Iris pigment epithelial cell (primary cell): ENCODE measurements at regions not wholly inside any gene's neighbourhood (a gene's known extent, or its start where the extent isn't known, plus 50 kb on each side); places are given as distances from the start of the nearest gene placed in this dataset.
"Not testable (repeated sequence)": the region's sequence is repeated elsewhere in the genome, so short reads cannot be mapped to it uniquely, and the experiment has no call there.

Experiments
- DNase-seq: peaks from one replicate; pipeline ENCODE4 v3.0.0-alpha.2; 2011; ENCODE audit warnings: low read depth

DNA sequence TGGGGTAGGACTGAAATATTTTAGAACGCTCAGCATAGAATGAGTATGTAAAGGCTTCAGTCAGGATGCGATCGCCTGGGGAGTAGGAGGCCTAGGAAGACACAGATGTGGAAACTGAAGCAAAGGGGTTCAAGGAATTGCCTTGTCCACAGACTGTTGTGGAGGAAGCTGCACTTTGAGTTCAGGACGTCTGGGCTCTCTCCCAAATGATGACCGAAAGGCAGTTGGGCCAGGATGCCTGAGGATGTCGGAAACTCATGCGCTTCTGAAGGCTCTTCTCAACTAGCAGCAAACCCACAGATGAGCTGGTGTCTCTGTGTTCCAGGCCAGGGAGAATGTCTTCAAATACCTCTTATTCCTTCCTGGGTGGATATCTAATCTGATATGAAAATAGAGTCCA is 146.2 kb upstream of the SULF2 start:
- DNase-seq = no peak

DNA sequence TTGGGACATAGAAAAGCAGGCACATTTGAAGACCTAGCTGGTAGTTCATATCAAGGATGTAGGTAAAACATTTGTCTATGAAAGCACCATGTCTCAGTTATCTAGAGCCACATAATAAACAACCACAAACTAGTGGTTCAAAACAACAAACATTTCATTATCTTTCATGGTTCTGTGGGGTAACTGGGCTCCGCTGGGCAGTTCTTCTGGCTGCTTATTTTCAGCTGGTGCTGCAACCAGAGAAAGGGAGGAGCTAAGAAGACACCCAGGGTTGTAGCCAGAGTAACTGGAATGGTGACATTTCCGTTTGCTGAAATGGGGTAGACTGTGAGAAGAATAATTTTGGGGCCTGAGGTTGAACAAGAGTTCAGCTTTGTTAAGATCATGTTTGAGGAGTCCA is 145.7 kb upstream of the SULF2 start:
- no peak for DNase-seq

DNA sequence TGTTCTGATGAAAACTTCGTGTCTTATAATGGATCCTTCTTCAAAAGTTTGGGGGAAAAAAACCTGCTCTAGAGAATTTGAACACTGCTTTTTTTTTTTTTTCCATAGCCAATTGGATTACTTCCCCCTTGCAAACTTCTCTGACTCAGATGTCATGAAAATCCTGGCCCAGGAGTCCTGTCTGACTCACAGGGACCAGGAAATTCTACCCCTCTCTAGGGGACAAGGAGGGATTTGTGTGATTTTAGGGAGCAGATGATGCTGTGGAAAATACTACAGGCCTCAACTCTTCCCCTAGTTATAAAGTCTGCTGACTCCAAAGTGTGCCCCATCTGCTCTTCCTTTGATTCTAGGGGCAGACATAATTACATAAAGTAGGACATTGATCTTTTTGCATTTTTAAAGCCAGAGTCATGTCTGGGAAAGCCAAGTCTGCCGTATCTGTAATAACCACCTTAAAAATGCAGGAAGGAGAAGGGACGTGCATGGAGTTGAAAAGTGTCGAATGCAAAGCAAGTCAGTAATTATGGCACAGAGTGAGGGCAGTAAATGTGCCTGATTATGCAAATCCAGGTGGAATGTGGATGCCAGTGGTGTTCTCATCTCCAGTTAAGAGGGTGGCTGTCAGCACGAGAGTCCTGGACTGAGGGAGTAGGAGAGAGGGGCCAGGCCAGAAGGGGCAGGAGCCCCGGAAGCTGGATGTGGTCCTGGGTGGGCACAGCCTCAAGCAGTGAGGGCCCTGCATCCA is 144.3 kb upstream of the SULF2 start:
- DNase-seq = peak; percentile 64

DNA sequence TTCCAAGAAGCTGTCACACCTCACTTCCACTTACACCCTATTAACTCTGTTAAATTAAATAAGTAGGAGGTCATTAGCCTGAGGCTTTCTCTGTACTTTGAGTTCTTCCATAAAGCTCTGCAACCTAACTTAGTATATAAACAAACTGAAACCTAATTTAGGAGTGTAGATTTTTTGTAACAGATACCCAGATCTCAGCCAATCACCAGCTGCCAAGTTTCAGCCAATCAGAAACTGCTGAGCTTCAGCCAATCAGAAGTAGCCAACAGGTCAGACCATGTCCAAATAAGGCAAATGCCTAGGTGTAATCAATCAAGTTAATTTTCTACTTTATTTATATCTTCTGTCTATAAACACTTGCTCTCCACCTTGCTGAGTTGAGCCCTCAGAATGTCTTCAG is 142.7 kb upstream of the SULF2 start:
- no peak for DNase-seq

DNA sequence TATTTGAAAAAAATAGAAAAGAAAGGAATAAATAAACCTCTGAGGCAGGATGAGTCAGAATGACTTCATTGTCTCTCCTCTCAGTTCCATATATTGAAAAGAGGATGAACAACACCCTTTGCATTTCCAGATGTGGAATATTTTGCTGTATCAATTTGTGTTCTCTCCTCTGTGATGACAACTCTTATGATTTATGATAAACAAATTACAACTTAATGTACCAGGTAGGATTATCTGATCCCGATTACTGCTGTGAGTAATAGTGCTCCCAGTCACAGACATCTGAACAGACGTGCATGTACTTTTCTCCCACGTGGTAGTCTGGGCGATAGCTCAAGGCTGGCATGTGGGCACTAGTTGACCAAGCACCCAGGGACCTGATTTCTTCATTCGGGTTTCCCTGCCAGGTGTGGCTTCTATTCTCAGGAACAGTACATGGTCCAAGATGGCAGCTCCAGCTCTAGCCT is 142.1 kb upstream of the SULF2 start:
- DNase-seq = peak; percentile 61

DNA sequence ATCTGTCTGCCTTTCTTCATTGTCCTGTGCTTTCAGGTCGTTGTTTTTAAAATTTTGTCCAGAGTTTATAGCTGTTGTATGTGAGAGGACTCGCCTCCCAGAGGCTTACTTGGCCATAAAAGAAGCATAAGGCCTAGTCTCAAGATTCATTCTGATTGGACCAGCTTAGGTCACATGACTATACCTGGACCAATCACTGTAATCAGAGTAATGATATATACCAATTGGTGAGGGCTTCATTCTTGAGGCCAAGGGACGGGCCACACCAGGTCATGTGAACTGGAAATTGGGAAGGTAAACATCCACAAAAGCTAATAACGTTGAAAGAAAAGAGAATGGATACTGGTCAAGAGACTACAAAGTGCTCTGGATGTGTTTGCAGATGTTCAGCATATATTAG is 141.4 kb upstream of the SULF2 start:
- no peak for DNase-seq

DNA sequence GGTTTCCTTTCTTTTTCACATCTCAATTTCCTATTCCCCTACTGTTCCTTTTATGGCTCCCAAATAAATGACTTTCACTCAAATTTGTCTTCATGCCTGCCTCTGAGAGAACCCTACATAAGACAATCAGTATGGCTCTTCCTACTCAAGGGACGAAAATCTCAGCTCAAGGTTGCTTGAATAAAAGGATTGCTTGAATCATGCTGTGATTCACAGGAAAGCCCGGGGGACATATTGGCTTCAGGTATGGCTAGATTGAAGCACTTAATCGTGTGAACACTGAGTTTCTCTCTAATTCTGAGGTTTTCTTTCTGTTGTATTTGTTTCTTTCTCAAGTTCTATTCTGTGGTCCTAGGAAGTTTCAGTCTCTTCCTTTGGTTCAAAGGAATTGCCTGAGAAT is 140.3 kb upstream of the SULF2 start:
- no peak for DNase-seq

DNA sequence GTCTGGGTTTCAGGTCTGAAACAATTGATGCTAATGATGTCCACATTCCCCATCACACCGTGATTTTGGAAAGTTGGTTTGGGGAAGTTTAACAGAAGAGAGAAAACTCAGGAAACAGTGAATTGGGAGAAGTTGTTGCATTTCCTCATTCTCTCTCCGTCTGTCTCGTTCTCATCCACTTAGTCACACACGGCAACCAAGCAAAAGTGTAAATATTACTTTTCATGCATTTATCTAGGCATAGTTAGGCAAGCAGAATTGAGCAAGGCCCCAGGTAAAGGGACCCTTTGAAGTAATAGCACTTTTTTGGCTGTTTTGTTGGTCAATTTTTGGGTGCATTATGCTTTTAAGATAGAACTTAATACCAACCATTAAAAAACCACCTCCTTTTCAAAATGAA is 137.0 kb upstream of the SULF2 start:
- peak; percentile 54 for DNase-seq

DNA sequence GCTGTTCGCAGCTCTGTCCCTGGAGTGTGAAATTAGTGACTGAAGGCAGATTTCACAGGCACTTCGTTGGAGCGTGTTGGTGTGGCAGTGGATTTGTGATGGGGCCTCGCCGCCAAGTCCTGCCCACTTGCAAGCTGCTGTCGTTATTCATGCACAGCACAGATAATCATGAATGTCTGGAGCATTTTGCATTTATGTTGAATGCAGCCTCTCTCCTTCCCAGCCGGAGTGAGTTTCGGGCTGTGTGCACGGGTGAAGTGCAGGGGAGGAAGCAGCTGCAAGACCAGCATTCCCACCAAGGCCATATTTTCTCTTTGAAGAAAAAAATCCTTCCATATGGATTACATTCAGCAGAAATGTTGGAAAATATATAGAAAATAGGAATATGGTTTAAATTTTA is 136.5 kb upstream of the SULF2 start:
- not testable (repeated sequence) for DNase-seq

DNA sequence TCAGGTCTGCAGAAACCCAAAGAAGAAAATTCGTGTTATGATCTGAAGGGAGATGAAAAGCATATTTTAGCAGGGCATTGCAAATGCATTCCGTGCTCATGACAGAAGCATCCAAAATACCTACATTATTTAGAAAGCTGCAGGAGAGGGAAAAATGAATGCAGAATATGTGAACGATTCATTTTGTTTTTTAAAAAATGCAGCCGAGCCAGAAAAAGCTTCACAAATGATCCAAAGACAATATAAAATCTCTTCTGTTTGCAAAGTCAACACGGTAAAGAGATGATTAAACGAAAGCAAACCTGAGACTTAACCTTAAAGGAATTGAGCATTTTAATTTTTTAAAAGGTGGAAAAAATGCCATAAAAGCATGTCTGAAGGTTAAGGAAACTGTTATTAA is 136.1 kb upstream of the SULF2 start:
- no peak for DNase-seq

DNA sequence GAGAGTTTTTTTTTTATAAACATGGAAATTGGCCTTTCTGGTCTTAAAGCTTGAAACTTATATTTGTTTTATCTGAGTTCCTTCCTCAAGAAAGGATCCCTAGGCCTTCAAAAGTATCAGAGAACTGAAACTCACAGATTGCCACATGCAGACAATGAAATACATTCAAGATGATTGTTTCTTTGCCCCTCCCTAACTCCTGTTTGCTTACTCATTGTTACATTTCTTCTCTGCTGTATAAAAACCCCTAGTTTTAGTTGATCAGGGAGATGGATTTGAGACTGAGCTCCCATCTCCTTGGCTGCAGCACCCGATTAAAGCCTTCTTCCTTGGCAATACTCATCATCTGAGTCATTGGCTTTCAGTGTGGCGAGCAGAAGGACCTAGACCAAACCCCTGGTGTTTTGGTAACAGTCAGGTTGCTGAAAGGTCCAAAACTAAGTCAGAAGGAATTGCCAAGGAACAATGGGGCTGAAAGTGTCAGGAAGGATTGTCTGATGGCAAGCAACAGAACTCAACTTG is 132.3 kb upstream of the SULF2 start:
- no peak for DNase-seq

DNA sequence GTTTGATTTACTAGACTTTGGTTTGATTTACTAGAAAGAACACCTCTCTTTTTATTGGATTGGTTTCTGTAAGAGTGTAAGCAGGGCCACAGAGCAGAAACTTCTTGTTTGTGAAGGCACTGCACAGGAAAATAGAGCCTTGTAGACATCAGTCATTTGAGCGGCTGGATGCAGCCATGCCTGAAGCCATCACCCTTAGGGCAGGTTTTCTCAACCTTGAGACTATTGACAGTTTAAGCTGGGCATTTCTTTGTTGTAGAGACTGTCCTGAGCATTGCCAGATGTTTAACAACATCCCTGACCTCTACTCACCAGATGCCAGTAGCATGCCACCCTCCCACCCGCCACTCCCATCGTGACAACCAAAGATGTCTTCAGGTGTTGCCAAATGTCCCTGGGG is 130.2 kb upstream of the SULF2 start:
- no peak for DNase-seq

DNA sequence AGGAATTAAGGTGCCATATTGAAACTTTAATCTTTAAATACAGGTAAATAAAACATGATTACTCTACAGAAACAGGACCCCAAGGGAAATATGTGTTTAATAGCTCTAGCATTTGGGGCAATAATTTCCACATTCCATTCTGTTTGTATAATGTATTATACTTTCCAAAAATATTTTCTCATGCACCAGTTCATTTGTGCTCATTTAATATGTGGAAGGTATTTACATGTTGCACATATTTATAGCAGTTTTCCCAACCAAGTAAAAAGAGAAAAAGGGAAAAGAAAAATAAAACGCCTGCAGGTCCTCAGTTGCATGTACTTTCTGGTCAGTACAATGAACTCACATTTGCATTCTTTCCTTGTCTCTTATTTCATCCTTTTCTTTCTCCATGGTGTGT is 129.5 kb upstream of the SULF2 start:
- no peak for DNase-seq

DNA sequence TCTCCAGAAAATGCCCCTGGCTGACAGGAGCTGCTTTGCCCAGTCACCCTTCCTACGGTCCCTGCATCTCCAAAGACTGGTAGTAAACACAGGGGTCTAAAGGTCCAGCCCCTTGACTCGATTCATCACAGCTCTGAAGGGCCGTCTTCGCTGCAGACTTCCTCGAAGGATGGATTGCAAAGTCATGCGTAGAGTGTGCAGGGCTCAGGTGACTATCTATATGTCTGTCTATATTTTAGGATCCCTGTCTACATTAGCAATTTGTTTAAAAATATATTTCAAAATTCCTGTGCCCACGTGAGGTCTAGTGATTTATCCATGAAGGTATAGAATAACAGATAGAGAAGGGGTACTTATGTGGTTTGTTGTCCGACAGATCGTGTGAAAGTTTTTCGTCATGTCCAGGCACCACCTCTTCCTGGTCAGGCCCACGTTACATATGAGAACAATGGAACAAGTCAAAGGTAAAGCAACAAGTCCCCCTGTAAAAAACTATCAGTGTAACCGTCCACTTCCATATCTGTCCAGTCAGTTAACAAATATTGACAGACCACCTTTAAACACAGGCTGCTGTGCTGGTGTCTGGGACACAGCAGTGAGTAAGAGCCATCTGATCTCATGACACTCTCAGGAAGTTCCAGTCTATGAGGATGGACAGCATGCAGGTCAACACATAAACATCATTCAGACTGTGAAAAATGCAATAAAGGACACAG is 127.7 kb upstream of the SULF2 start:
- DNase-seq = not testable (repeated sequence)

DNA sequence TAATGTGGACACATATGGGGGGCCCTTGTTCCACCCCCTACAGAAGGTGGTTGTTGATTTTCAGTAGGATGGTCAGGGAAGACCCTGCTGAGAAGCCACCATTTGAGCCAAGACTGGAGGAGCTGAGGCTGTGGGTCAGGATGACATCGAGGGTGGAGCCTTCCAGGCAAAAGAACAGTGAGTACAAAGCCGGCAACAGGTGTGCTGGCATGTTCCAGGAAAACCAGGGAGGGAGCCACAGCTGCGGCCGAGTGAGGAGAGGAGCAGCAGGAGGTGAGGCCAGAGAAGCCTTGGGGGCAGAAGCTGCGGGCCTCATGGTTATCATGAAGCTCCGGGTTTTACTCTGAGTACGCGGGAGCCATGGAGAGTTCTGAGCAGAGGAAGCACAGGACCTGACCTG is 126.9 kb upstream of the SULF2 start:
- DNase-seq = not testable (repeated sequence)

DNA sequence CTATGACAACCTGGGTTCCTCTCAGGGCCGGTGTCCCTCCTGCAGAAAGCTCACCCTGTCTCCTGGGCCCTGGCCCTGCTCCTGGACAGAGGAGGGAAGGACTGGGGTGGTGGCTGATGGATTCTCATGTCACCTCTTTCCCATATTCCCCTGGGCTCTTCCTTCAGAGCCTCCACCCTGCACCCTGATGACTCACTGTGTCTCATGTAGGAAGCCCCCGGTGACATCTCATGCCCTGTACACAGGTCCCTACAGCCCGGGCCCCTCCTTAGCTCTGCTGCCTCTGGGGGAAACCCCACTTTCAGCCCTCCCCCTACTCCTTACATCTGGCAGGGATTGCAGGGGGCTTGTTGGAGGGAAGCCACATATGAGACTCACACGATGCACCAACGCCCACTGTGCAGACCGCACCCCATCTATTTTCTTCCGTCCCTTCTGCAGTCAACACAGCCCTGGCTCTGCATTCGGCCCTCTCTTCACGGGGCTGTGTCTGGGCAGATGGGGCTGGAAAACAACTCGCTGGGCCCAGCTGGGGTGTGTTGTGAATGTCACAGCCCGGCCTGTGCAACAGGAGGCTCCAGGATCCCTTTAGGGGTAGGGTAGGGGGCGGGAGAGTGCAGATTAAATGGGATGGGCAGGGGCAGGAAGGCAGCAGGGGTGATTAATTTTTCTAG is 124.6 kb upstream of the SULF2 start:
- not testable (repeated sequence) for DNase-seq

DNA sequence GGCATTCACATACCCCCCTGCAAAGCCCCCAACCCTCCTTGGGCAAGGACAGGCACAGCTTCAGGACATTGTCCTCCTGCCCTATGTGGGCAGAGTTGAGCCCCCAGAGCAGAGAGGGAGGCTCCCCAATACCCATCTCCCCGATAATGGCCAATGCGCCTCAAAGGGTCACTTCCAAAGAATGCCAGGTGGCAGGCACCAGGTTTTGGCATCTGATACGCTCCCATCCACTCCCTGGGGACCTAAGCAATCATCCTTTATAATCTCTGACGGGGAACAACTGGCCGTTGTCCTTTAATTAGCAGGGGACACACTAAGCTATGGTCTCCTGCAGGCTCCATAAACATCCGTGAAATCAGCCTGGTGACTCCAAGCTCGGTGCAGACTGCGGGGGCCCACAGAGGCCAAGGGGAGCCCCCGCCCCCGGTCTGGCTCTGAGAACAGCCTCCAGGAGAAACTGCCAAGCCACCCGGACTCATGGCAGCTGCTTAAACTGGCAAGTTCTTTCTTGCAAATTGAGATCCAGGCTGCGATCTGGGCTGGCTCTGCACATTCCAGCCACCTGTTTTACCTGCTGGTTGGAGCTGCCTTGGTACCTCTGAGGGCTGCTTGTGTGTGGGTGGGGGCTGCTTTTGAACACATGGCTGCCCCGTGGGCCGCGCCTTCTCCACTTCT is 123.2 kb upstream of the SULF2 start:
- not testable (repeated sequence) for DNase-seq

DNA sequence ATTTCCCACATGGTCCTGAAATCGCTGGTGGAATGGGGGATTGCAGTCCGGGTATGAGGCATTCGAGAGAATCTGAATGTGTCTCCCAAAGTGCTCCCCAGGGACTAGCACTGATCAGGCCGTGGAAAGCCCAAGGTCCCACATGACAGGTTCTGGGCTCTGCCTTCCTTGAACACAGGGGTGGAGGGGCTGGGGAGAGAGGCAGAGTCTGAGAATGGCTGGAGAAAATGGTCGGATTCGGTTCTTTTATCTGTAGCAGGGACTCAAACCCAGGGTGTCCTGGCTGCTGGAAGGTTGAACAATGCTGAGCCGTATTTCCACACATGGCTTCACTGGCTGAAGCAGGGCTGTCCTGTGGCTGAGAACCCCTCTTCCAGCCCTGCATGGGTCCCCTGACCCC is 122.7 kb upstream of the SULF2 start:
- DNase-seq = not testable (repeated sequence)

DNA sequence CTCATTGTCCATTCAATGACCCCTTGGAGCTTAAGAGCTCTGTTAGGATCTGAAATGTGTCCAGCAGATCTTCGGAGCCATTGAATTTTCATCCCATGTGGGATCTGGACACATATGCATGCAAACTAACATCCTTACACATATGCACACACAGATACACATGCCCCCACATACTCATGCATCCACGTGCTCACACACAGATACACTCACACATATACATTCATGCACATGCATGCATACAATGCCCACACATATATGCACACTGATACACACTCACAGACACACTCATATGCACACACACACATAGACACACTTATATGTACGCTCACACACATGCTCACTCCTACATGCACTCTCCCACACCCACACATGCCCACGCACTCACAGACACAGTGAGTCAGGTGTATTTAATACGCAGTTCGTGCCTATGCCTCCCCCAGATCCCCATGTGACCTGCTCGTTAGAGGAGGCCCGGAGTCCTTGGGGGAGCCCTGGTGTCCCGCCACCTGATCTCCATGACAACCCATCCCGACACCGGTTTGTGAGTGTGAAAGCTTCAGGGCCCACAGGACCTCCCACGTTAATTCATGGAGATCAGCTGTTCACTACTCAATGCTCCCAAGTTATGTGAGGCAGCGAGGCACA is 121.9 kb upstream of the SULF2 start:
- no peak for DNase-seq

DNA sequence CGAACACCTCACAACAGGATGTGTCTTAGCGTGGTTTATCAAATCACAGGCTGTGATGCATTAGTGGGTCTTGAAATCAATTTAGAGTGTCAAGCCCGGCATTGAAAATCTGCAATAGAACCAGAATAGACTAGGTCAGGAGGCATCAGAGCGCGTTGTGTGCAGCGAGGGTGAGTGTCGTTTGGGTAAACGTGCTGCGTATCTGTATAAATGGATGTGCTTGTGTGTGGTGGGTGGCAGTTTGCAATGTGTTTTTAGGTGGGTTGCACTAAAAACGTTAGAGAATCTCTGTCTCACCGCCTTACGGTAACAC is 121.0 kb upstream of the SULF2 start:
- DNase-seq = no peak

DNA sequence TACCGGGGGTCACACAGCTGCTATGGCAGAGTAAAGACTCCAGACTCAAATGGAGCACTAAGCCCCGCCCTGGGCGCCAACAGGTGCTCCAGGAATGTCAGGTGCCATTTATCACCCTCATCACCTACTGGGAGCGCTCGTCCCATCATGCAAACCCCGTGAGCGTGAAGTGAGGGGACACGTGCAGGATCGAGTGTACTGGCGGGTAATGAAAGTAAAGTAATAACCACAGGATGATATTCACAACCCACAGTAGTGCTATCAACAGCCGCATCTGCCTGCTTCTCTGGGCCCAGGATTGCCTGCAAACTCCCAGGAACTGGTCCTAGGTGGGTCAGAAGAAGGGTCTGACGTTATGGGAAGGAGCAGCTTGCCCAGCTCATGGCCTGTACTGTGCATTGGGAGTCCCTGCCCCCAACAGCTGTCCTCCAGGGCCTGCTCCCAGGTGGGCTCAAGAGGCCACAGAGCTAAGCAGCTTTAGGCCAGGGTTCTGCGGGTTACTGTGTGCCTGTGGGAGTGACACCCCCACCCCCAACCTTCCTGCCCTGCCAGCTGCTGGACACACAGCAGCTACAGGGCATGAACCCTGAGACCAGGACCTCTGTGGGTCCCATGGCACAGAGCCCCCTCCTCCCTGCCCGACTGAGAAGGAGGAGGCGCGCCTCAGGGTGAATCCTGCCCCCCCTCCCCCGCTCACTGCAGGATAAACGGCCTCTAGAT is 120.5 kb upstream of the SULF2 start:
- no peak for DNase-seq
